ENCODE measurements at regions not wholly inside any gene's neighbourhood (a gene's known extent, or its start where the extent isn't known, plus 50 kb on each side); places are given as distances from the start of the nearest gene placed in this dataset.

GRCh38 chr2:106296182-106296815, 102.2 kb upstream of the UXS1 start:
- Histone ChIP-seq H3K27me3 (no peaks in the 10 kb centered on the region), H3K27ac (no peak overlapping the region), H3K36me3 (no peaks in the 10 kb centered on the region), H3K4me3 (no peak overlapping the region), H3K4me1 (no peaks in the 10 kb centered on the region), H3K9me3 (no peaks in the 10 kb centered on the region)
- DNase-seq (no peak), ATAC-seq (no peak)
- intact Hi-C loops (cut with DNase I): no loop called here
- no peak for TF ChIP-seq CTCF (IDR thresholded peaks at IDR 0.05)

GRCh38 chr2:106294182-106294581, 100.1 kb upstream of the UXS1 start:
- no peak overlapping the region for H3K27ac ChIP-seq
- intact Hi-C loops (cut with DNase I): no loop called here
- no peak for TF ChIP-seq CTCF (IDR thresholded peaks at IDR 0.05)
- no peaks in the 10 kb centered on the region for H3K4me1 ChIP-seq
- H3K4me3 ChIP-seq: no peak overlapping the region
- no peaks in the 10 kb centered on the region for H3K36me3 ChIP-seq
- ATAC-seq (no peak), DNase-seq (no peak)
- H3K9me3 ChIP-seq: no peaks in the 10 kb centered on the region
- no peaks in the 10 kb centered on the region for H3K27me3 ChIP-seq

GRCh38 chr2:106293271-106293783, 99.2 kb upstream of the UXS1 start:
- Histone ChIP-seq H3K4me3 (no peak overlapping the region), H3K27me3 (no peaks in the 10 kb centered on the region), H3K9me3 (no peaks in the 10 kb centered on the region), H3K36me3 (no peaks in the 10 kb centered on the region), H3K4me1 (no peaks in the 10 kb centered on the region), H3K27ac (no peak overlapping the region)
- TF ChIP-seq CTCF (IDR thresholded peaks at IDR 0.05): no peak
- intact Hi-C loops (cut with DNase I): no loop called here
- DNase-seq (no peak), ATAC-seq (no peak)

- H3K36me3 ChIP-seq: no peaks in the 10 kb centered on the region
- H3K27me3 ChIP-seq: no peaks in the 10 kb centered on the region
- H3K4me3 ChIP-seq: no peak overlapping the region
- no peaks in the 10 kb centered on the region for H3K9me3 ChIP-seq
- no peak overlapping the region for H3K27ac ChIP-seq
- TF ChIP-seq CTCF (IDR thresholded peaks at IDR 0.05): no peak
- intact Hi-C loops (cut with DNase I): no loop called here
- H3K4me1 ChIP-seq: no peaks in the 10 kb centered on the region
- no peak for ATAC-seq
- no peak for DNase-seq
Observed at GRCh38 chr2:106292627-106293026, 98.5 kb upstream of the UXS1 start.

- ATAC-seq (no peak), DNase-seq (no peak)
- intact Hi-C loops (cut with DNase I): no loop called here
- H3K27me3 ChIP-seq: no peaks in the 10 kb centered on the region
- H3K4me1 ChIP-seq: peaks cover 4% of the 10 kb centered on the region
- no peak overlapping the region for H3K27ac ChIP-seq
- no peaks in the 10 kb centered on the region for H3K9me3 ChIP-seq
- no peaks in the 10 kb centered on the region for H3K36me3 ChIP-seq
- H3K4me3 ChIP-seq: no peak overlapping the region
- TF ChIP-seq CTCF (IDR thresholded peaks at IDR 0.05): no peak
Observed at GRCh38 chr2:106288873-106289272, 94.8 kb upstream of the UXS1 start.
